ENCODE measurements at regions not wholly inside any gene's neighbourhood (a gene's known extent, or its start where the extent isn't known, plus 50 kb on each side); places are given as distances from the start of the nearest gene placed in this dataset.

GRCh38 chr3:194782698-194783404 is 97.2 kb downstream of the FAM43A start:
- Histone ChIP-seq H3K56ac (ENCODE audit: extremely low read depth, insufficient read depth, low read length) (no peak overlapping the region), H3K9me3 (ENCODE audit: control insufficient read depth, insufficient read depth, low read length) (no peaks in the 10 kb centered on the region), H3K9me1 (ENCODE audit: insufficient read depth, low read length) (no peaks in the 10 kb centered on the region), H3K36me3 (ENCODE audit: control insufficient read depth, insufficient read depth, low read length) (no peaks in the 10 kb centered on the region), H3K18ac (ENCODE audit: low read depth, low read length) (no peak overlapping the region), H3K4ac (ENCODE audit: low read depth, low read length) (no peak overlapping the region), H2BK20ac (ENCODE audit: low read depth, low read length) (no peak overlapping the region), H4K20me1 (ENCODE audit: insufficient read depth, low read length) (no peaks in the 10 kb centered on the region), H2BK120ac (ENCODE audit: low read depth, low read length) (no peak overlapping the region), H4K5ac (ENCODE audit: low read depth, low read length) (no peak overlapping the region), H3K27ac (ENCODE audit: insufficient read depth, low read length) (no peak overlapping the region), H4K91ac (ENCODE audit: insufficient read depth, low read depth, low read length) (no peak overlapping the region), H3K4me3 (ENCODE audit: insufficient read depth, low read depth, low read length) (no peak overlapping the region), H2BK5ac (ENCODE audit: low read depth, low read length, poor library complexity, severe bottlenecking) (no peak overlapping the region), H3K27me3 (ENCODE audit: control insufficient read depth, insufficient read depth, low read length) (peaks cover 21% of the 10 kb centered on the region), H2AK5ac (ENCODE audit: low read depth, low read length) (no peak overlapping the region), H3K79me1 (ENCODE audit: low read depth in 1 of 2, low read length in 2 of 2) (no peaks in the 10 kb centered on the region), H3K4me1 (ENCODE audit: control insufficient read depth, insufficient read depth, low read length) (no peaks in the 10 kb centered on the region), H3K9ac (ENCODE audit: low read depth, low read length) (no peak overlapping the region), H2BK15ac (ENCODE audit: low read depth, low read length) (no peak overlapping the region), H2AK9ac (replicated peaks; ENCODE audit: low read depth, low read length, poor library complexity) (no peak overlapping the region), H2AFZ (replicated peaks; ENCODE audit: low read length, poor library complexity) (no peak overlapping the region), H3K14ac (replicated peaks; ENCODE audit: low read depth, low read length) (no peak overlapping the region), H3K4me2 (ENCODE audit: low read depth, low read length) (no peak overlapping the region), H3K23ac (ENCODE audit: low read depth, low read length) (no peak overlapping the region), H4K8ac (ENCODE audit: low read depth in 2 of 2, low read length in 2 of 2) (no peak overlapping the region)
- no TSS peak for BruUV-seq (replicated peaks)
- TF ChIP-seq FOS (IDR thresholded peaks at IDR 0.05; ENCODE audit: low read depth, low read length) (no peak), CEBPB (IDR thresholded peaks at IDR 0.05; ENCODE audit: low read depth, low read length) (no peak), CHD1 (IDR thresholded peaks at IDR 0.05; ENCODE audit: low read depth, low read length) (no peak), RCOR1 (IDR thresholded peaks at IDR 0.05; ENCODE audit: insufficient replicate concordance, low read length) (no peak), SMC3 (IDR thresholded peaks at IDR 0.05; ENCODE audit: low read depth, low read length) (no peak), NFE2L2 (IDR thresholded peaks at IDR 0.05; ENCODE audit: low read depth, low read length) (no peak), RFX5 (IDR thresholded peaks at IDR 0.05; ENCODE audit: low read depth, low read length) (no peak), ELK1 (IDR thresholded peaks at IDR 0.05; ENCODE audit: borderline replicate concordance, low read depth, low read length) (no peak), RAD21 (IDR thresholded peaks at IDR 0.05; ENCODE audit: low read length) (no peak), CTCF (conservative IDR thresholded peaks at IDR 0.05; ENCODE audit: low read depth, low read length) (no peak), MAFK (IDR thresholded peaks at IDR 0.05; ENCODE audit: low read depth, low read length) (no peak), POLR2A (IDR thresholded peaks at IDR 0.05; ENCODE audit: low read depth, low read length) (no peak), MXI1 (IDR thresholded peaks at IDR 0.05; ENCODE audit: borderline replicate concordance, low read depth, low read length) (no peak)
- TF ChIP-seq, protein P1, sequence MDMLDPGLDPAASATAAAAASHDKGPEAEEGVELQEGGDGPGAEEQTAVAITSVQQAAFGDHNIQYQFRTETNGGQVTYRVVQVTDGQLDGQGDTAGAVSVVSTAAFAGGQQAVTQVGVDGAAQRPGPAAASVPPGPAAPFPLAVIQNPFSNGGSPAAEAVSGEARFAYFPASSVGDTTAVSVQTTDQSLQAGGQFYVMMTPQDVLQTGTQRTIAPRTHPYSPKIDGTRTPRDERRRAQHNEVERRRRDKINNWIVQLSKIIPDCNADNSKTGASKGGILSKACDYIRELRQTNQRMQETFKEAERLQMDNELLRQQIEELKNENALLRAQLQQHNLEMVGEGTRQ (IDR thresholded peaks at IDR 0.05; ENCODE audit: low read depth, low read length) = no peak
- dilution Hi-C loops (cut with HindIII; ENCODE audit: low sequenced_read_pairs, unreplicated experiment) = no loop called here
- in situ Hi-C loops (cut with MboI; ENCODE audit: low sequenced_read_pairs) = no loop called here
- ChIA-PET CTCF (no interaction called here), POLR2A (ENCODE audit: unreplicated experiment) (no interaction called here)
- ATAC-seq (ENCODE audit: low read depth) (peak; percentile 32), DNase-seq (peak; percentile 4)
- intact Hi-C loops (cut with micrococcal nuclease) = loop anchor here (5.0 kb wide), 1 partner anchor 64 kb away; no protein-coding TSS in a partner anchor
- WGBS, 2 experiments (ENCODE audit: extremely low coverage in 2 of 2, insufficient read length in 1 of 2) = 70% methylated on average over 8 of the region's 13 CpGs; no CpG with 5 or more reads in 1 of the 2 experiments

All from IMR-90 (cell line).